HG02623 (cell line): ENCODE measurements at regions not wholly inside any gene's neighbourhood (a gene's known extent, or its start where the extent isn't known, plus 50 kb on each side); places are given as distances from the start of the nearest gene placed in this dataset.

Source experiments
- ATAC-seq: cut with Tn5 transposase; IDR thresholded peaks from one replicate; pipeline ENCODE4 v1.9.1; 2021; ENCODE audit warnings: moderate library complexity; ENCODE audit not compliant: unreplicated experiment

DNA sequence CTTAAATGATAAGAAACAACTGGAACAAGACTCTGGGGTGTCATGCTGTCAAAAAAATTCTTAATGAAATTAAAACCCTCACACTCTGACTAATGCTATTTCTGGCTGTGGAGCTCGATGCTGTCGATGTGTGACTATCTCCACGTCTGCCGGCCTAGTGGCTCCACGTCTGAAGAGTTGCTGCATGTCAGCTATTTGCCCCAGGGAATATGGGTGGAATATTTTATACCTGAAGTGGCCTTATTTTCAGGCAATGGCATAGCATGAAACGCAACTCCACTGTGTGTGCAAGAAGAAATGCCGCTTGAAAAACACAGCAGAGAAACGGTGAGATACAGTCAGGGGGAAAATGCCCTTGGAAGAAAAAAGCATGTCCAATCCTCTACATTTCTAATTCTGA, 50.9 kb upstream of the MGMT start:
- no peak for ATAC-seq

DNA sequence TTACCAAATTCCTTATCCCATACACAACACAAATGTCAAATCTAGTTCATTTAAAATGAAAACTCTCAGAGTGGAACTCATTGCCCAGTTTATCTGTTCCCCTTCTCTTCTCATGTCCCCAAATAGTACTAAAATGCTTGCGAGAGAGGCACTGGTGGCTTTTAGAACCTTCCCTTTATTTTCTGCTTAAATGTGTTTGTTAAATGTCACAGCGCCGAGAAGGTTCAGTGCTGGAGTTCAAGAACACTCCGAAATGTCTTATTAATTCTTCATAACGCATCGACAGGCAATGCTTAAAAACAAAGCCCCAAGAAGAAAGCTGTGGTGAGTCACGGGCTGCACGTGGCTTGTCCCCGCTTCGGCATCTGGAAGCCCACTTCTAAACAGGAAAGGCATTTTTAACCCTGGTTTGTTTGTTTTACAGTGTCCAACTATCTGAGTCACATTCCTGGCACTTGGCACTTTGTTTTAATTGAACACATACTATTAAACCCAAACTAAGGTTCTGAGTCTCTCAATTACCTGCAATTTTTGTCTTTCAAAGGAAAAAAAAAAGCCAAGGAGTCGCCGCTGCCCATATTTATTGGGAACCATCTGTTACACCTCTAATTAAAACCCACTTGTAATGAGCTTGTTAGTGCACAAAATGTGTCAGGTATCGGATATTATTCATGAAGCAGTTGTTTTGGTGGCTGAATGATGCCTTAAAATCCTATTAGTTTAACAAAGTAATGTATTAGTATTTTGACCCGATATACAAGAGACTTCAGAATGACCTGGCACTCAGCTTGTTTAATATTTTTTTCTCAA, 49.9 kb upstream of the MGMT start:
- ATAC-seq = no peak
